ES-I3 (cell line): ENCODE measurements at regions not wholly inside any gene's neighbourhood (a gene's known extent, or its start where the extent isn't known, plus 50 kb on each side); places are given as distances from the start of the nearest gene placed in this dataset.
"Not testable (repeated sequence)": the region's sequence is repeated elsewhere in the genome, so short reads cannot be mapped to it uniquely, and the experiment has no call there.

Source experiments
- H3K36me3 ChIP-seq: 2 replicates; pipeline ENCODE4 v1.6.1; 2013; ENCODE audit warnings: mild to moderate bottlenecking, low read length, control low read depth, moderate library complexity; ENCODE audit not compliant: insufficient read depth
- H3K4me1 ChIP-seq: 2 replicates; pipeline ENCODE4 v1.6.1; 2013; ENCODE audit warnings: mild to moderate bottlenecking, control low read depth, low read length; ENCODE audit not compliant: insufficient read depth
- H3K9ac ChIP-seq: 2 replicates; pipeline ENCODE4 v1.6.1; 2013; ENCODE audit warnings: low read depth, mild to moderate bottlenecking, low read length, moderate library complexity
- H3K9me3 ChIP-seq: 2 replicates; pipeline ENCODE4 v1.6.1; 2013; ENCODE audit warnings: mild to moderate bottlenecking, low read length, moderate library complexity; ENCODE audit not compliant: control insufficient read depth, insufficient read depth

GRCh38 chr10:124319926-124320391 is 98.8 kb downstream of the OAT start:
- H3K9ac ChIP-seq = no peak overlapping the region
- no peaks in the 10 kb centered on the region for H3K4me1 ChIP-seq
- H3K36me3 ChIP-seq = no peaks in the 10 kb centered on the region
- no peaks in the 10 kb centered on the region for H3K9me3 ChIP-seq

GRCh38 chr10:124319520-124319919 is 99.2 kb downstream of the OAT start:
- not testable (repeated sequence) for H3K36me3 ChIP-seq, H3K9ac ChIP-seq, H3K9me3 ChIP-seq, H3K4me1 ChIP-seq

DNA sequence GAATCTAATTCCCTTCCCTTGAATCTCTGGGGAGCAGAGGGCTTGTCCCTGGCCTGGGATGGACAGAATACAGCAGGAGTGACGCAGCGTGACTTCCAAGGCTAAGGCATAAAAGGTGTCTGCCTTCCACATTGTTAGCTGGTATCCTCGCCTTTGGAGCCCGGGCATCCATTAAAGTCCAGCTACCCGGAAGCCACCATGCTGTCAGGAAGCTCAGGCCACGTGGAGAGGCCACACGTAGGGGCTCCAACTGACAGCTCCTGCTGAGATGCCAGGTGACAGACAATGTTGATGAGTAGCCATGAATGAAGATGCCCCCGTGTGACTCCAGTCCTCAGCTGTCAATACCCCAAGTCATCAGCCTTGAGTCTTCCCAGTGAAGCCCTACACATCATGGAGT is 99.9 kb downstream of the OAT start:
- Histone ChIP-seq H3K9ac (no peak overlapping the region), H3K4me1 (no peaks in the 10 kb centered on the region), H3K36me3 (no peaks in the 10 kb centered on the region), H3K9me3 (no peaks in the 10 kb centered on the region)

DNA sequence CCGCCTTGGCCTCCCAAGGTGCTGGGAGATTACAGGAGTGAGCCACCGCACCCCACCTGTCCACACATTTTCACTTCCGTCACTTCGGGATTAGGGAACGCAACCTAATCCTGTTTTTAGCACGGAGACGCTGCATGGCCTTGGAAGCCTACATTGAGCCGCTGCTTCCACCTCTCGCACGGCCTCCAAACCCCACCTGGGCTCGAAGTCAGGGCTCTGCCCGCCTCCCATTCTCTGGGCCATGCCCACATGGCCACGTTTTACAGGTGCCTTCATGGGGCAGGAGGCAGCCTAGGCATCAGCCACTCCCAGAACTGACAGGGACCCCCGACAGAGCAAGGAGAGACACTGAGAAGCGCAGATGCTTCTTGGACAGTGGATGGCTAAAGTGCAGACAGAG is 100.6 kb downstream of the OAT start:
- Histone ChIP-seq H3K4me1 (no peaks in the 10 kb centered on the region), H3K36me3 (no peaks in the 10 kb centered on the region), H3K9me3 (no peaks in the 10 kb centered on the region), H3K9ac (no peak overlapping the region)

DNA sequence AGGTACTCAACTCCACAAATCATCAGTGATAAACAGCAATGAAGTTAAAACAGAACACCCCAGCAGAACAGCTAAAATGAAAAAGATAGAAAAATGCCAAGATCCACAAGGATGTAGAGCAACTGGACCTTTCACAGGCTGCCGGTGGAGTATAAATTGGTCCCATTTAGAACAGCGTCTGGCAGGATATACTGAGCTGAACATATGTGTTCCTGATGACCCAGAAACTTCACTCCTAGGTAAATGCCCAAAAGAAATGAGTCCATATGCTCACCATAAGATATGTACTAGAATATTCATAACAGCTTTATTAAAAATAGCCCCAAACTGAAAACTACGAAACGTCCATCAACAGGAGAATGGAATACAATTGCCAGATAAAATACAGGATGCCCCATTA is 102.4 kb downstream of the OAT start:
- Histone ChIP-seq H3K9ac (no peak overlapping the region), H3K4me1 (no peaks in the 10 kb centered on the region), H3K36me3 (no peaks in the 10 kb centered on the region), H3K9me3 (no peaks in the 10 kb centered on the region)

GRCh38 chr10:124315591-124316270 is 103.0 kb downstream of the OAT start:
- Histone ChIP-seq H3K9me3 (no peaks in the 10 kb centered on the region), H3K4me1 (no peaks in the 10 kb centered on the region), H3K36me3 (no peaks in the 10 kb centered on the region), H3K9ac (no peak overlapping the region)

DNA sequence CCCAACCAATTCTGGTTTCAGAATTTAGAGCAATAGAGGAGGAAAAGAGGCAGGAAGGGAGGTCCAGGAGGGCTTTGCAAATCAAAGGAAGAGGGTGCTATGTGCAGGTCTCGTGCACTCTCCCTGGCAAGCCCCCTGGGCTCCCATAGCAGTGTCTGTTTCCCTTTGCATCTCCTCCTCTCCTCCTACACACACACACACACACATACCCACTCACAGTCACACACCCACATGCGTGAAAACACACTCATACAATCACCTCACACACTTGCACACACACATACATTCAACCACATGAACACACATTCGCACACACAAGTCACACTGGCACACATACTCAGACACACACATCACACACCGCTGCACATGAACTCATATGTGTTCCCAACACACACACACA is 105.3 kb downstream of the OAT start:
- Histone ChIP-seq H3K4me1 (no peaks in the 10 kb centered on the region), H3K9me3 (no peaks in the 10 kb centered on the region), H3K36me3 (no peaks in the 10 kb centered on the region), H3K9ac (no peak overlapping the region)

GRCh38 chr10:124308811-124309210 is 109.9 kb downstream of the OAT start:
- no peaks in the 10 kb centered on the region for H3K4me1 ChIP-seq

DNA sequence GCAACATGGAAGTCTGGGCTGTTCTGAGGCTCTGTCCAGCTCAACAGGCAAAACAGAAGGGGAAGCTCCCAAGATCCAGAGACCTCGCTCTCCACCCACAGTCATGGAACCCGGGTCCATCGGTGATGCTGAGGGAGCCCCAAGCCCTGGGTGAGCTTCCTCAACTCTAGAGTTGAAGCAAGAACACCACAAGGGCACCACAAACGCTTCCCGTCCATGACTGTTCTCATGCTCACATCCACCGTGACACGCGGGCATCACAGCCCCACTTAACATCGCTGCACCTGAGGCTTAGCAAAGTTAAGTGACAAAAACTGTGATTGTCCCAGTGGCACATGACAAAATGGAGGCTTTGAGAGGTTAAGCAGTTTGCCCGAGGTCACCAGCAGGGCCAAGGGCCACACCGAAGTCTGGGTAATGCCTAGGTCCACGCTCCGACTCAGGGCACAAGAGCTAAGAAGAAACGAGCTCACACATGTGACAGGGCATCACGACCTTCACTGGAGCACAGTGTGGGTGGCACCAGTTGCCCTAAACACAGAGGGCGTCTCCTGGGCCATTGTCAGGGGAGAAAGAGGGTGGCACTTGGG is 110.6 kb downstream of the OAT start:
- no peak overlapping the region for H3K9ac ChIP-seq
- no peaks in the 10 kb centered on the region for H3K36me3 ChIP-seq
- H3K4me1 ChIP-seq = no peaks in the 10 kb centered on the region
- no peaks in the 10 kb centered on the region for H3K9me3 ChIP-seq

More at GRCh38 chr10:124308811-124309210, 109.9 kb downstream of the OAT start:
- H3K9me3 ChIP-seq = no peaks in the 10 kb centered on the region
- no peak overlapping the region for H3K9ac ChIP-seq
- no peaks in the 10 kb centered on the region for H3K36me3 ChIP-seq

DNA sequence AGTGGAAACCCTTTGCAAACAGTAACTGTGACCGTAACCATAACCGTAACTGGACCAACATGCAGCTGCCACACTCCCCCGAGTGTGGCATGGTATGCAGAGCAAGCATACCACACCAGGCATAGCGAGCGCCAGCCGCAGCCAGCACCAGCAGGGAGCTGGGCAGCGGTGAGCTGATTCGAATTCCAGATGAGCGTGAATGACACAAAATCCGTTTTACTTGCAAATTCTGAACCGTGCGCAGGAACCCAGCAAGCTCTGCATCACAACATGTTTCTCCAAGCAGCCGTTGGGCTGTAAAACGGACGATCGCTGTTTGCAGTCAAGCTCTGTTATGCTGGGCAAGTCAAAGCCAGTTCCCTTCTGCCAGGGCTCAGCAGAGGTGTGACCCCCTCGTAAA is 111.1 kb downstream of the OAT start:
- Histone ChIP-seq H3K4me1 (no peaks in the 10 kb centered on the region), H3K9me3 (no peaks in the 10 kb centered on the region), H3K36me3 (no peaks in the 10 kb centered on the region), H3K9ac (no peak overlapping the region)

- H3K4me1 ChIP-seq = no peaks in the 10 kb centered on the region
- H3K36me3 ChIP-seq = no peaks in the 10 kb centered on the region
- no peaks in the 10 kb centered on the region for H3K9me3 ChIP-seq
- H3K9ac ChIP-seq = no peak overlapping the region
Measured at GRCh38 chr10:124306922-124307371, 111.8 kb downstream of the OAT start.

GRCh38 chr10:124306520-124306919 is 112.2 kb downstream of the OAT start:
- Histone ChIP-seq H3K9me3 (no peaks in the 10 kb centered on the region), H3K9ac (no peak overlapping the region), H3K4me1 (no peaks in the 10 kb centered on the region), H3K36me3 (no peaks in the 10 kb centered on the region)

DNA sequence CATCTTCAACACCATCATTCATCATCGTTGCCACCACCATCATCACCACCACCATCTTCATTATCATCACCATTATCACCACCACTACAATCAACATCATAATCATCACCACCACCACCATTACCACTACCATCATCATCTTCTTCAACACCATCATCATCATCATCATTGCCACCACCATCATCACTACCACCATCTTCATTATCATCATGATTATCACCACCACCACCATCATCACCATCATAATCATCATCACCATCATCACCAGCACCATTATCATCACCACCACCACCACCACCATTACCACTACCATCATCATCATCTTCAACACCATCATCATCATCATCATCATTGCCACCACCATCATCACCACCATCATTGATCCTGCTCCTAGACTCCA is 112.7 kb downstream of the OAT start:
- Histone ChIP-seq H3K9me3 (0 out of 2 replicates have a peak, but pooled peaks cover under 1% of the 10 kb centered on the region), H3K9ac (no peak overlapping the region), H3K36me3 (no peaks in the 10 kb centered on the region), H3K4me1 (no peaks in the 10 kb centered on the region)

DNA sequence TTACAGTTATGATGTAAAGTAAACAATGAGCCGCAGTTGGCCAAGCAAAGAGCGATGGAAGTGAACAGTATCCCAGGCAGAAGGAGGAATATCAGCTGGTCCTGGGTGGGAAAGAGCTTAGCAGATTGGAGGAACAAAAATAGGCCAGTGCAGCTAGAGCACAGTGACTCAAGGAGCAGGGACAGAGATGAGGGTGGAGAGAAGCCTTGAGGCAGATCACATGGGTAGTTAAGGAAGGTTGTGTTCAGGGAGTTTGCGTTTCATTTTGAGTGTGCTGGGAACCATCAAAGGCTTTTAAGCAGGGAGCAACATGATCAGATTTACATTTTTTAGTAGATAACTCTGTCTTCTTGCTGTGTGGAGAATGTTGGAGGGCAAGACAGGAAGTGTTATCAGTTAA is 113.6 kb downstream of the OAT start:
- Histone ChIP-seq H3K4me1 (no peaks in the 10 kb centered on the region), H3K9ac (no peak overlapping the region), H3K9me3 (peaks cover 8% of the 10 kb centered on the region), H3K36me3 (no peaks in the 10 kb centered on the region)

GRCh38 chr10:124303662-124304418 is 114.9 kb downstream of the OAT start:
- Histone ChIP-seq H3K9me3 (peaks cover 8% of the 10 kb centered on the region), H3K9ac (no peak overlapping the region), H3K4me1 (no peaks in the 10 kb centered on the region), H3K36me3 (no peaks in the 10 kb centered on the region)
